GM12891 (cell line): ENCODE measurements at regions not wholly inside any gene's neighbourhood (a gene's known extent, or its start where the extent isn't known, plus 50 kb on each side); places are given as distances from the start of the nearest gene placed in this dataset.

ENCODE experiments used
- POLR2A ChIP-seq: IDR thresholded peaks from 2 replicates; pipeline ENCODE4 v1.6.1; 2011; ENCODE audit warnings: low read depth, low read length, control low read depth
- POLR2AphosphoS5 ChIP-seq: IDR thresholded peaks from 2 replicates; pipeline ENCODE4 v1.6.1; 2011; ENCODE audit warnings: low read depth, low read length, control low read depth
- SPI1 ChIP-seq: IDR thresholded peaks from 2 replicates; pipeline ENCODE4 v1.6.1; 2011; ENCODE audit warnings: low read depth, low read length, control low read depth

- no peak for TF ChIP-seq POLR2A
- no peak for TF ChIP-seq POLR2AphosphoS5
- TF ChIP-seq SPI1 = no peak
These were observed 90.5 kb downstream of the LRATD1 start for GRCh38 chr2:14722904-14723570.
